Activated CD4-positive, alpha-beta T cell treated with anti-CD3 and anti-CD28 coated beads for 4 hours (primary cell): ENCODE measurements at regions not wholly inside any gene's neighbourhood (a gene's known extent, or its start where the extent isn't known, plus 50 kb on each side); places are given as distances from the start of the nearest gene placed in this dataset.

ENCODE experiments used
- DNase-seq, 2 donors: peaks; one replicate each; pipeline ENCODE4 v3.0.0-alpha.2; 2020

- no peak for DNase-seq
These were observed 85.8 kb upstream of the RGMA start for GRCh38 chr15:93174836-93175235.

GRCh38 chr15:93173369-93173768 lies 84.4 kb upstream of the RGMA start:
- DNase-seq = no peak

- no peak for DNase-seq
These were observed 82.5 kb upstream of the RGMA start for GRCh38 chr15:93171476-93171875.

GRCh38 chr15:93170329-93170728 lies 81.3 kb upstream of the RGMA start:
- DNase-seq = no peak

- no peak for DNase-seq
These were observed 79.9 kb upstream of the RGMA start for GRCh38 chr15:93168910-93169309.

- DNase-seq = no peak
These were observed 78.3 kb upstream of the RGMA start for GRCh38 chr15:93167291-93167690.

- DNase-seq = no peak
These were observed 77.7 kb upstream of the RGMA start for GRCh38 chr15:93166675-93167074.

GRCh38 chr15:93165734-93166470 lies 76.9 kb upstream of the RGMA start:
- no peak for DNase-seq

- no peak for DNase-seq
These were observed 75.4 kb upstream of the RGMA start for GRCh38 chr15:93164409-93164808.

GRCh38 chr15:93162560-93162959 lies 73.5 kb upstream of the RGMA start:
- DNase-seq = no peak

- DNase-seq = no peak
These were observed 70.9 kb upstream of the RGMA start for GRCh38 chr15:93159930-93160329.

GRCh38 chr15:93158097-93158900 lies 69.3 kb upstream of the RGMA start:
- DNase-seq = no peak

GRCh38 chr15:93154666-93155065 lies 65.7 kb upstream of the RGMA start:
- DNase-seq = no peak

GRCh38 chr15:93152951-93153350 lies 63.9 kb upstream of the RGMA start:
- no peak for DNase-seq

- peak; percentile 14 to 21 for DNase-seq
These were observed 63.3 kb upstream of the RGMA start for GRCh38 chr15:93152360-93152759.

- no peak for DNase-seq
These were observed 62.2 kb upstream of the RGMA start for GRCh38 chr15:93150910-93151881.

GRCh38 chr15:93146601-93147000 lies 57.6 kb upstream of the RGMA start:
- no peak for DNase-seq

- DNase-seq = no peak
These were observed 57.2 kb upstream of the RGMA start for GRCh38 chr15:93146196-93146595.

- DNase-seq = no peak
These were observed 55.6 kb upstream of the RGMA start for GRCh38 chr15:93144463-93145236.

GRCh38 chr15:93143186-93143585 lies 54.2 kb upstream of the RGMA start:
- DNase-seq = no peak

GRCh38 chr15:93141371-93141794 lies 52.4 kb upstream of the RGMA start:
- peak in 1 of 2 donors; percentile 4 for DNase-seq

GRCh38 chr15:93139436-93139835 lies 50.4 kb upstream of the RGMA start:
- no peak for DNase-seq
